ENCODE measurements at regions not wholly inside any gene's neighbourhood (a gene's known extent, or its start where the extent isn't known, plus 50 kb on each side); places are given as distances from the start of the nearest gene placed in this dataset.

- TF ChIP-seq CEBPG (CRISPR knock-in tag; IDR thresholded peaks at IDR 0.05) (no peak), ETV6 (CRISPR knock-in tag; conservative IDR thresholded peaks at IDR 0.05) (no peak), ZNF138 (CRISPR knock-in tag; IDR thresholded peaks at IDR 0.05; ENCODE audit: low read depth) (no peak), RFXANK (CRISPR knock-in tag; IDR thresholded peaks at IDR 0.05) (no peak), ISX (CRISPR knock-in tag; conservative IDR thresholded peaks at IDR 0.05) (no peak), POLR2A (IDR thresholded peaks at IDR 0.05; ENCODE audit: insufficient read depth in 1 of 2, low read depth in 2 of 2, low read length in 2 of 2) (no peak), EZH2 (conservative IDR thresholded peaks at IDR 0.05; ENCODE audit: low read depth, low read length) (no peak), JARID2 (CRISPR knock-in tag; IDR thresholded peaks at IDR 0.05; ENCODE audit: insufficient replicate concordance) (no peak), RELA (CRISPR knock-in tag; IDR thresholded peaks at IDR 0.05) (no peak), ZNF318 (CRISPR knock-in tag; IDR thresholded peaks at IDR 0.05) (no peak), AKAP8 (CRISPR knock-in tag; IDR thresholded peaks at IDR 0.05) (no peak), MXI1 (IDR thresholded peaks at IDR 0.05; ENCODE audit: borderline replicate concordance, low read depth, low read length) (no peak)
Measured at GRCh38 chr9:21557428-21557768, 75.3 kb upstream of the IFNE start.

Data from HepG2 (cell line).